ENCODE measurements at regions not wholly inside any gene's neighbourhood (a gene's known extent, or its start where the extent isn't known, plus 50 kb on each side); places are given as distances from the start of the nearest gene placed in this dataset.

DNA sequence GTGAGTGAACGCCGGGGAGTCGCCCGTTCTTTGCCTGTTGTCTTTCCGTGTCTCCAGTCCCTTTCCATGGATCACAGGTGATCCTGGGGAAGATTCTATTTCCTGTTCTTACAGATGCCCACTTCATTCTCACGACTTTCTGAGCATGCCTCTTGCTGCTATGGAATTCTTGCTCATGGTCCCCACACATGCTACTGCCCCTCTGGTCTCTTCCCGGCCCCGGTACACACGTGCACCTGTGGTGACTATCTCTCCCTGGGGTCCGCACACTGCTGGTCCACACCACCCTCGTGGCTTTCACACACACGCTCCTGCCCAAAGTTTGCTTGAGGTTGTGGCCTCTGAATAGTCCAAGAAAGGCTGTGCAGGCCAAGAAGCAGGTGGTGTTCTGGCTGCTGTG is 67.9 kb upstream of the ALKAL2 start:
- H3K23ac ChIP-seq (ENCODE audit: insufficient read length), result no peak overlapping the region
- H3K23me2 ChIP-seq (ENCODE audit: low read depth, low read length), result no peaks in the 10 kb centered on the region
- no peaks in the 10 kb centered on the region for H3K79me2 ChIP-seq (ENCODE audit: control insufficient read depth in 1 of 2, insufficient read depth in 2 of 2, low read length in 2 of 2)
- no peak overlapping the region for H3K18ac ChIP-seq (ENCODE audit: extremely low read depth, low read length)
- H2AFZ ChIP-seq (ENCODE audit: low read length), result 0 out of 2 replicates have a peak overlapping the region, but pooled peaks have one; percentile 49
- no peak for DNase-seq (ENCODE audit: low read depth in 1 of 2, low spot score in 2 of 2)
- FAIRE-seq, result no peak
- H2BK15ac ChIP-seq (ENCODE audit: low read length), result no peak overlapping the region
- no peak overlapping the region for H2BK20ac ChIP-seq (ENCODE audit: low read length)
- no peaks in the 10 kb centered on the region for H3K4me1 ChIP-seq (replicated peaks in 1 of 4; ENCODE audit: control insufficient read depth in 3 of 4, insufficient read depth in 4 of 4, low read length in 3 of 4)
- no peak overlapping the region for H4K5ac ChIP-seq (ENCODE audit: insufficient read length, low read depth, low read length)
- no peak overlapping the region for H2BK5ac ChIP-seq (ENCODE audit: low read depth, low read length)
- 90% methylated on average over 11 of the region's 12 CpGs; no CpG with 5 or more reads in 1 of the 2 experiments for WGBS, 2 experiments (ENCODE audit: extremely low coverage in 1 of 2, insufficient coverage in 1 of 2, insufficient read length in 1 of 2, insufficient replicate concordance in 2 of 2, low coverage in 1 of 2, low lambda C conversion rate in 2 of 2, missing lambda C conversion rate in 1 of 2)
- no peak overlapping the region for H2BK12ac ChIP-seq (ENCODE audit: low read depth, low read length)
- no peak overlapping the region for H4K8ac ChIP-seq (ENCODE audit: extremely low read depth, insufficient read depth, low read length)
- H3K9ac ChIP-seq (replicated peaks in 1 of 4; ENCODE audit: extremely low read depth in 1 of 4, low read depth in 3 of 4, low read length in 3 of 4), result no peak overlapping the region
- no peak overlapping the region for H3K14ac ChIP-seq (ENCODE audit: insufficient read length)
- no peaks in the 10 kb centered on the region for H3K36me3 ChIP-seq (ENCODE audit: control insufficient read depth in 2 of 4, insufficient read depth in 4 of 4, low read length in 3 of 4)
- H3K4me2 ChIP-seq (ENCODE audit: insufficient read depth in 1 of 2, low read depth in 2 of 2, low read length in 2 of 2), result no peak overlapping the region
- H3K9me3 ChIP-seq (ENCODE audit: insufficient read depth in 2 of 2, low read depth in 1 of 2, low read length in 1 of 2), result no peaks in the 10 kb centered on the region
- H3K27ac ChIP-seq (ENCODE audit: low read depth, low read length), result no peak overlapping the region
- no peaks in the 10 kb centered on the region for H4K20me1 ChIP-seq (replicated peaks in 1 of 2; ENCODE audit: control insufficient read depth in 1 of 2, insufficient read depth in 2 of 2, low read length in 2 of 2)
- ChIA-PET CTCF (ENCODE audit: partially characterized antibody) (no interaction called here), POLR2A (ENCODE audit: partially characterized antibody) (no interaction called here)
- no peaks in the 10 kb centered on the region for H3K79me1 ChIP-seq (ENCODE audit: low read depth, low read length)
- TF ChIP-seq HDAC2 (IDR thresholded peaks at IDR 0.05; ENCODE audit: borderline replicate concordance in 1 of 2, low read depth in 2 of 2, low read length in 2 of 2) (no peak), TBP (IDR thresholded peaks at IDR 0.05; ENCODE audit: low read depth, low read length) (no peak), CBX5 (IDR thresholded peaks at IDR 0.05; ENCODE audit: low read depth, low read length) (no peak), SIRT6 (IDR thresholded peaks at IDR 0.05; ENCODE audit: low read length) (no peak)
- H3K4me3 ChIP-seq (ENCODE audit: extremely low read depth in 1 of 4, insufficient read depth in 2 of 4, low read depth in 3 of 4, low read length in 4 of 4), result no peak overlapping the region
- H3K4ac ChIP-seq (replicated peaks; ENCODE audit: insufficient read length, low read depth, low read length), result no peak overlapping the region
- no peak overlapping the region for H4K91ac ChIP-seq (replicated peaks; ENCODE audit: insufficient read length, low read length)
- no peak overlapping the region for H3K56ac ChIP-seq (replicated peaks; ENCODE audit: insufficient read length, low read depth, low read length)
- H3K27me3 ChIP-seq (replicated peaks in 1 of 4; ENCODE audit: control insufficient read depth in 3 of 4, extremely low read depth in 1 of 4, insufficient read depth in 3 of 4, low read length in 3 of 4), result no peaks in the 10 kb centered on the region
- no peak overlapping the region for H2BK120ac ChIP-seq (replicated peaks; ENCODE audit: low read depth, low read length)
- no peak overlapping the region for H2AK5ac ChIP-seq (ENCODE audit: low read depth, low read length)
